ENCODE measurements at regions not wholly inside any gene's neighbourhood (a gene's known extent, or its start where the extent isn't known, plus 50 kb on each side); places are given as distances from the start of the nearest gene placed in this dataset.

- ChIA-PET CTCF (no interaction called here), POLR2A (no interaction called here)
- Histone ChIP-seq H3K27ac (ENCODE audit: low read depth, low read length) (no peak overlapping the region), H3K4me3 (ENCODE audit: low read depth, low read length) (no peak overlapping the region), H3K27me3 (ENCODE audit: control insufficient read depth, insufficient read depth, low read length) (peaks cover 4% of the 10 kb centered on the region), H3K9me3 (ENCODE audit: control insufficient read depth, insufficient read depth, low read length) (no peaks in the 10 kb centered on the region)
- TF ChIP-seq CTCF (IDR thresholded peaks at IDR 0.05; ENCODE audit: low read depth, low read length): no peak
- no peak for DNase-seq (ENCODE audit: low read depth, low spot score)
Observed at GRCh38 chr10:78760463-78761310, 308.1 kb upstream of the ZMIZ1 start.

- ChIA-PET CTCF (no interaction called here), POLR2A (no interaction called here)
- TF ChIP-seq CTCF (IDR thresholded peaks at IDR 0.05; ENCODE audit: low read depth, low read length): no peak
Observed at GRCh38 chr10:78761311-78761781, 307.4 kb upstream of the ZMIZ1 start.

GRCh38 chr10:78762086-78762630 lies 306.6 kb upstream of the ZMIZ1 start:
- Histone ChIP-seq H3K9me3 (ENCODE audit: control insufficient read depth, insufficient read depth, low read length) (no peaks in the 10 kb centered on the region), H3K27me3 (ENCODE audit: control insufficient read depth, insufficient read depth, low read length) (peaks cover 6% of the 10 kb centered on the region), H3K4me3 (ENCODE audit: low read depth, low read length) (no peak overlapping the region), H3K27ac (ENCODE audit: low read depth, low read length) (no peak overlapping the region)
- TF ChIP-seq CTCF (IDR thresholded peaks at IDR 0.05; ENCODE audit: low read depth, low read length): no peak
- no peak for DNase-seq (ENCODE audit: low read depth, low spot score)
- ChIA-PET CTCF (no interaction called here), POLR2A (no interaction called here)

More at GRCh38 chr10:78761311-78761781, 307.4 kb upstream of the ZMIZ1 start:
- Histone ChIP-seq H3K27ac (ENCODE audit: low read depth, low read length) (no peak overlapping the region), H3K9me3 (ENCODE audit: control insufficient read depth, insufficient read depth, low read length) (no peaks in the 10 kb centered on the region), H3K4me3 (ENCODE audit: low read depth, low read length) (no peak overlapping the region), H3K27me3 (ENCODE audit: control insufficient read depth, insufficient read depth, low read length) (peaks cover 6% of the 10 kb centered on the region)
- DNase-seq (ENCODE audit: low read depth, low spot score): no peak

GRCh38 chr10:78763234-78763633 lies 305.5 kb upstream of the ZMIZ1 start:
- Histone ChIP-seq H3K27me3 (ENCODE audit: control insufficient read depth, insufficient read depth, low read length) (peaks cover 6% of the 10 kb centered on the region), H3K27ac (ENCODE audit: low read depth, low read length) (no peak overlapping the region), H3K9me3 (ENCODE audit: control insufficient read depth, insufficient read depth, low read length) (no peaks in the 10 kb centered on the region), H3K4me3 (ENCODE audit: low read depth, low read length) (no peak overlapping the region)
- POLR2A ChIA-PET: no interaction called here
- no peak for TF ChIP-seq CTCF (IDR thresholded peaks at IDR 0.05; ENCODE audit: low read depth, low read length)
- CTCF ChIA-PET: no interaction called here
- no peak for DNase-seq (ENCODE audit: low read depth, low spot score)
